ENCODE measurements at regions not wholly inside any gene's neighbourhood (a gene's known extent, or its start where the extent isn't known, plus 50 kb on each side); places are given as distances from the start of the nearest gene placed in this dataset.
"Not testable (repeated sequence)": the region's sequence is repeated elsewhere in the genome, so short reads cannot be mapped to it uniquely, and the experiment has no call there.

DNA sequence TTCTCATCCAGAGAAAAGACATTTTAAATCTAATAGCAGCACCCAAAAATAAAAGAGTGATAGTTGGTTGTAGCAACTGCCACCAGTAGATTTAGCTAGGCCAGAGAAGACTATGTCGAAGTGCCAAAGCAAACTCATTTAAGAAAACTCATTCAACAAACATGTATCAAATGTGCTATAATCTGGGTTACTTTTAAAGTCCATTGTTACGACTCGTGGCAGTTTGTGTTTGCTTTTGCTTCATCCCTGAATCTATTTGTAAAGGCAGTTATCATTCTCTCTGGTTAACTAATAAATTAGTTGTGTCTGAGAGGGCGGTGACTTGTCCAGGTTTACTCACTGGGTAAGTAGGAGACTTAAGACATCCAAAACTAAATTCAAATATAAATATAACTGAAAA is 159.4 kb downstream of the ZIC4 start:
- H3K4me2 ChIP-seq (ENCODE audit: insufficient read depth, low read length), result no peak overlapping the region
- DNase-seq (no peak), ATAC-seq (ENCODE audit: insufficient read depth, low read depth) (no peak)
- H3K4me1 ChIP-seq (ENCODE audit: insufficient read depth, low read length), result no peaks in the 10 kb centered on the region
- H3K27me3 ChIP-seq (ENCODE audit: insufficient read depth, low read length, poor library complexity), result no peaks in the 10 kb centered on the region
- no peaks in the 10 kb centered on the region for H3K9me3 ChIP-seq (ENCODE audit: insufficient read depth, low read length, severe bottlenecking)
- TF ChIP-seq EZH2 (IDR thresholded peaks at IDR 0.05; ENCODE audit: borderline replicate concordance, low read depth, low read length, severe bottlenecking), result no peak
- TF ChIP-seq, protein P1, sequence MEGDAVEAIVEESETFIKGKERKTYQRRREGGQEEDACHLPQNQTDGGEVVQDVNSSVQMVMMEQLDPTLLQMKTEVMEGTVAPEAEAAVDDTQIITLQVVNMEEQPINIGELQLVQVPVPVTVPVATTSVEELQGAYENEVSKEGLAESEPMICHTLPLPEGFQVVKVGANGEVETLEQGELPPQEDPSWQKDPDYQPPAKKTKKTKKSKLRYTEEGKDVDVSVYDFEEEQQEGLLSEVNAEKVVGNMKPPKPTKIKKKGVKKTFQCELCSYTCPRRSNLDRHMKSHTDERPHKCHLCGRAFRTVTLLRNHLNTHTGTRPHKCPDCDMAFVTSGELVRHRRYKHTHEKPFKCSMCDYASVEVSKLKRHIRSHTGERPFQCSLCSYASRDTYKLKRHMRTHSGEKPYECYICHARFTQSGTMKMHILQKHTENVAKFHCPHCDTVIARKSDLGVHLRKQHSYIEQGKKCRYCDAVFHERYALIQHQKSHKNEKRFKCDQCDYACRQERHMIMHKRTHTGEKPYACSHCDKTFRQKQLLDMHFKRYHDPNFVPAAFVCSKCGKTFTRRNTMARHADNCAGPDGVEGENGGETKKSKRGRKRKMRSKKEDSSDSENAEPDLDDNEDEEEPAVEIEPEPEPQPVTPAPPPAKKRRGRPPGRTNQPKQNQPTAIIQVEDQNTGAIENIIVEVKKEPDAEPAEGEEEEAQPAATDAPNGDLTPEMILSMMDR (IDR thresholded peaks at IDR 0.05; ENCODE audit: borderline replicate concordance, extremely low read depth, low read length, poor library complexity, severe bottlenecking), result no peak
- H3K79me2 ChIP-seq (ENCODE audit: insufficient read depth, low read length), result no peaks in the 10 kb centered on the region
- H3K9ac ChIP-seq (ENCODE audit: low read depth, low read length), result no peak overlapping the region
- no peaks in the 10 kb centered on the region for H4K20me1 ChIP-seq (ENCODE audit: insufficient read depth, low read length)
- no peak overlapping the region for H3K27ac ChIP-seq (ENCODE audit: low read length)
- H3K4me3 ChIP-seq (ENCODE audit: low read depth in 1 of 2, low read length in 2 of 2), result no peak overlapping the region
- peak overlapping the region; percentile 52; the same call in 1 of the 2 replicates for H2AFZ ChIP-seq (ENCODE audit: low read depth, low read length)
- H3K36me3 ChIP-seq (ENCODE audit: insufficient read depth, low read length), result no peaks in the 10 kb centered on the region

DNA sequence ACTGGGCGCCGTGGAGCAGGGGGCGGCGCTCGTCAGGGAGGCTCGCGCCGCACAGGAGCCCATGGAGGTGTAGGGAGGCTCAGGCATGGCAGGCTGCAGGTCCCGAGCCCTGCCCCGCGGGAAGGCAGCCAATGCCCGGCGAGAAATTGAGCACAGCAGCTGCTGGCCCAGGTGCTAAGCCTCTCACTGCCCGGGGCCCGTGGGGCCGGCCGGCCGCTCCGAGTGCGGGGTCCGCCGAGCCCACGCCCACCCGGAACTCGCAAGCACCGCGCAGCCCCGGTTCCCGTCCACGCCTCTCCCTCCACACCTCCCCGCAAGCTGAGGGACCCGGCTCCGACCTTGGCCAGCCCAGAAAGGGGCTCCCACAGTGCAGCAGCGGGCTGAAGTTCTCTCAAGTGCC is 160.7 kb downstream of the ZIC4 start:
- H2AFZ ChIP-seq (ENCODE audit: low read depth, low read length); H3K79me2 ChIP-seq (ENCODE audit: insufficient read depth, low read length); ATAC-seq (ENCODE audit: insufficient read depth, low read depth); DNase-seq; H3K9ac ChIP-seq (ENCODE audit: low read depth, low read length); H3K9me3 ChIP-seq (ENCODE audit: insufficient read depth, low read length, severe bottlenecking); H3K27me3 ChIP-seq (ENCODE audit: insufficient read depth, low read length, poor library complexity); H3K36me3 ChIP-seq (ENCODE audit: insufficient read depth, low read length); H3K4me1 ChIP-seq (ENCODE audit: insufficient read depth, low read length); H4K20me1 ChIP-seq (ENCODE audit: insufficient read depth, low read length); H3K27ac ChIP-seq (ENCODE audit: low read length); H3K4me3 ChIP-seq (ENCODE audit: low read depth in 1 of 2, low read length in 2 of 2); H3K4me2 ChIP-seq (ENCODE audit: insufficient read depth, low read length): not testable (repeated sequence)

DNA sequence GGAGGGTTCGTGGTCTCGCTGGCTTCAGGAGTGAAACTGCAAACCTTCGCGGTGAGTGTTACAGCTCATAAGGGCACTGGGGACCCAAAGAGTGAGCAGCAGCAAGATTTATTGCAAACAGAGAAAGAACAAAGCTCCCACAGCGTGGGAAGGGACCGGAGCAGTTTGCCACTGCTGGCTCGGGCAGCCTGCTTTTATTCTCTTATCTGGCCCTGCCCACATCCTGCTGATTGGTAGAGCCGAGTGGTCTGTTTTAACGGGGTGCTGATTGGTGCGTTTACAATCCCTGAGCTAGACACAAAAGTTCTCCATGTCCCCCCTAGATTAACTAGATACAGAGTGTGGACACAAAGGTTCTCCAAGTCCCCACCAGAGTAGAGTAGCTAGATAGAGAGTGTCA is 161.3 kb downstream of the ZIC4 start:
- DNase-seq, result not testable (repeated sequence)

DNA sequence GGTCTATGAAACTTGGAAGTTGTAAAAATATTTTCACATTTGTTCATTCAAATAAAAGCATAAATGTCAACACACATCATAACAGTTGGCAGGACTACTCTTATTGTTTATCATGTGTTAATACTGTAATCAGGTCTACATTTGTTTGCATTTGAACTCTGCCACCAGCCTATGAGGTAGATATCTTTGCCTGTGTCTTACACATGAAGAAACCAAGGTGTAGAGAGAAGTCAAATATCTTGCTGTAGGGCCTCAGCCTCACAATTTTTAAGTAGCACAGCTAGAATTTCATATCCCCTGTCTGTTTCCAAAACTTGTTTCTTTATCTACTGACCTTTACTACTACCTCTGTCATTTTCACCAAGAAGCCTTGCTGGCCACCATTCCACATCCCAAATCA is 161.9 kb downstream of the ZIC4 start:
- Histone ChIP-seq H3K9me3 (ENCODE audit: insufficient read depth, low read length, severe bottlenecking) (no peaks in the 10 kb centered on the region), H3K4me2 (ENCODE audit: insufficient read depth, low read length) (no peak overlapping the region), H2AFZ (ENCODE audit: low read depth, low read length) (no peak overlapping the region), H4K20me1 (ENCODE audit: insufficient read depth, low read length) (no peaks in the 10 kb centered on the region), H3K9ac (ENCODE audit: low read depth, low read length) (no peak overlapping the region), H3K27me3 (ENCODE audit: insufficient read depth, low read length, poor library complexity) (no peaks in the 10 kb centered on the region), H3K79me2 (ENCODE audit: insufficient read depth, low read length) (no peaks in the 10 kb centered on the region), H3K27ac (ENCODE audit: low read length) (no peak overlapping the region), H3K4me1 (ENCODE audit: insufficient read depth, low read length) (no peaks in the 10 kb centered on the region), H3K4me3 (ENCODE audit: low read depth in 1 of 2, low read length in 2 of 2) (no peak overlapping the region), H3K36me3 (ENCODE audit: insufficient read depth, low read length) (no peaks in the 10 kb centered on the region)
- TF ChIP-seq, protein P1 (IDR thresholded peaks at IDR 0.05; ENCODE audit: borderline replicate concordance, extremely low read depth, low read length, poor library complexity, severe bottlenecking), result no peak
- no peak for TF ChIP-seq EZH2 (IDR thresholded peaks at IDR 0.05; ENCODE audit: borderline replicate concordance, low read depth, low read length, severe bottlenecking)
- DNase-seq (no peak), ATAC-seq (ENCODE audit: insufficient read depth, low read depth) (no peak)

More for the DNA sequence above, 161.3 kb downstream of the ZIC4 start:
- not testable (repeated sequence) for H3K9me3 ChIP-seq (ENCODE audit: insufficient read depth, low read length, severe bottlenecking); H3K4me2 ChIP-seq (ENCODE audit: insufficient read depth, low read length); H3K79me2 ChIP-seq (ENCODE audit: insufficient read depth, low read length); H2AFZ ChIP-seq (ENCODE audit: low read depth, low read length); H4K20me1 ChIP-seq (ENCODE audit: insufficient read depth, low read length); H3K27me3 ChIP-seq (ENCODE audit: insufficient read depth, low read length, poor library complexity); H3K27ac ChIP-seq (ENCODE audit: low read length); H3K4me3 ChIP-seq (ENCODE audit: low read depth in 1 of 2, low read length in 2 of 2); H3K9ac ChIP-seq (ENCODE audit: low read depth, low read length); H3K4me1 ChIP-seq (ENCODE audit: insufficient read depth, low read length); ATAC-seq (ENCODE audit: insufficient read depth, low read depth); H3K36me3 ChIP-seq (ENCODE audit: insufficient read depth, low read length)
